Upper lobe of left lung (tissue), 4 donors: ENCODE measurements at regions not wholly inside any gene's neighbourhood (a gene's known extent, or its start where the extent isn't known, plus 50 kb on each side); places are given as distances from the start of the nearest gene placed in this dataset.

Experiments
- POLR2A ChIP-seq, 4 donors: fragments of 450-650 bp; IDR thresholded peaks; one replicate each; pipeline ENCODE4 v1.5.1; 2016 to 2017; ENCODE audit warnings: antibody characterized with exemption in 4 of 4, mild to moderate bottlenecking in 2 of 4
- POLR2AphosphoS5 ChIP-seq, 2 donors: sonication (generic); formaldehyde crosslinking; IDR thresholded peaks; one replicate each; pipeline ENCODE4 v1.5.1; 2017; ENCODE audit warnings: antibody characterized with exemption in 2 of 2

DNA sequence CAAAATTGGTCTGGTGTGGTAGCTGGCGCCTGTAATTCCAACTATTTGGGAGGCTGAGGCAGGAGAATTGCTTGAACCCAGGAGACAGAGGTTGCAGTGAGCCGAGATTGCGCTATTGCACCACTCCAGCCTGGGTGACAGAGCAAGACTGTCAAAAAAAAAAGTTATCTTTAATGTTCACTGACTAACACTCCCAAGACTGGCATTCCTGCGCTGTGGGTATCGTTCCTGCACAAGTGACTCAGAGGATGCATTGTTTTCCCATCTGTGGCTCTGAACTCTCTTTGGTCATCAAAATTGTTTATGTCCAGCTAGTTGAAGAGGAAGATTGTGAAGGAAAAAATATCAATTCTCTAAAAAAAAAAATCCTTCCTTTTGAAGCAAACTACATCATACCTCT, 539.0 kb downstream of the SOX11 start:
- no peak for TF ChIP-seq POLR2AphosphoS5 (IDR thresholded peaks at IDR 0.05)
- TF ChIP-seq POLR2A (IDR thresholded peaks at IDR 0.05): no peak
